ENCODE measurements at regions not wholly inside any gene's neighbourhood (a gene's known extent, or its start where the extent isn't known, plus 50 kb on each side); places are given as distances from the start of the nearest gene placed in this dataset.

- TF ChIP-seq CTCF (IDR thresholded peaks at IDR 0.05) = no peak
These were observed 368.2 kb upstream of the SULF2 start for GRCh38 chr20:48153523-48153922.

GRCh38 chr20:48153103-48153502 is 367.8 kb upstream of the SULF2 start:
- no peak for TF ChIP-seq CTCF (IDR thresholded peaks at IDR 0.05)

DNA sequence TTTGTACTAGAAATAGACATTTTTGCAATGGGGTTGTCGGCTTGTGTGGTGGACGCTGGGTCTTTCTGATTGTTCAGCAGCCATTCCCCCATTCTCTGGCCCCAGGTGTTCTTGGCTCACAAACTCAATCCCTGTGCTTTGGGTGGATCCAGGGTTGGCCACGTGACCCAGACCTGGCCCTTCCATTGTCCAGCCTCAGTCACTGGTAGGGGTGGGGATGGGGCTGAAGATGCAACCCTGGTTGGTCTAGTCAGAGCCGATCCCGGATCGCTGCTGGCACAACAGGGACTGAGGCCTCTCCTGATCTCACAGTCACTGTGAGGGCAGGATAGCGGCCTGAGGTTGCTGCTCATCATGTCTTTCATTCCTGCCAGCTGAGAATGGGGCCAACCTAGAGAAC is 365.3 kb upstream of the SULF2 start:
- no peak for TF ChIP-seq CTCF (IDR thresholded peaks at IDR 0.05)

- TF ChIP-seq CTCF (IDR thresholded peaks at IDR 0.05) = no peak
These were observed 364.6 kb upstream of the SULF2 start for GRCh38 chr20:48149902-48150301.

DNA sequence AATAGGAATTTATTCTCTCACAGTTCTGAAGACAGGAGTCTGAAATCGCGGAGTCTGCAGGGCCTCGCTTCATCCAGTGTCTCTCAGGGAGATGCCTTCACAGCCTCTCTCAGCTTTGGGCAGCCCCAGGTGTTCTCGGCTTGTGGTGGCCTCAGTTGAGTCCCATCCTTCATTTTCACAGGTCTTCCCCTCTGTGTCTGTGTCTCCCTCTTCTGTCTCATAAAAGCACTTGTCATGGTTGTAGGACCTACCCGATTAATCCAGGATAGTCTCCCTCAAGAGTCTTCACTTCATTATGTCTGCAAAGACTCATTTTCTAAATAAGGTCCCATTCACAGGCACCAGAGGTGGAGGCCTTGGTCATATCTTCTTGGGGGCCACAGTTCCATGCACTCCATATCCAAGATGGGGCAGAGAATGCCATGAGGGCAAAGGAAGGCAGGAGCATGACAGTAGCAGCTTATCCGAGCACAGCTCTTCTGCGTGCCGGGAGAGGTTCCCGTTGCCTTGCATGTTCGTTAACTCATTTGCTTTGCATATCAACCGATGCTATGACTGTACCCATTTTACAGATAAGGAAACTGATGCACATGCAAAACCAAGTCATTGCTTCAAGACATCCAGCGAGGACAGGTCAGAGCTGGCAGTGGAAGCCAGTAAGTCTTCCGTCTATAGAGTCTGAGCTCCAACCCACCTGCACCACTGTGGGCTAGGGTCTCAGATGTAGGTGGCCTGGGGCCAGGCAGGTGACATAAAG is 363.8 kb upstream of the SULF2 start:
- no peak for TF ChIP-seq CTCF (IDR thresholded peaks at IDR 0.05)

GRCh38 chr20:48148020-48148419 is 362.7 kb upstream of the SULF2 start:
- TF ChIP-seq CTCF (IDR thresholded peaks at IDR 0.05) = no peak

- TF ChIP-seq CTCF (IDR thresholded peaks at IDR 0.05) = no peak
These were observed 362.0 kb upstream of the SULF2 start for GRCh38 chr20:48147311-48147710.

DNA sequence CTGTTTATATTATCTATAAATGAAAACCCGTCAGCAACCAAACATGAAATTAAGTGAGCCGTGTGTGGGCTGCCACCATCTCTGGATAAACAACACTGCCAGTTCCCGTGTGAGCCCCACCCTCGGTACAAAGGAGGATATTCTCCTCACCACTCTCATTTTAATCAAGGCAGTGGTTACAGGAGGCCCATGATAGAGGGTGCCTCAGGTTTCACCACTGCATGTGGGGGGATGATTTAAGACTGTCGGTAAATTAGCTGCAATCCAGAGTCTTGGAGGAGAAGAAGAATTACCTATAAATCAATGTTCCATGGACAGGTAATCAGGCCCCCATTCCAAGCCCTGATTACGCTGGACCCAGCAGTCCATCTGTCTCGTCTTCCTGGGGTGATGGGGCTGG is 361.6 kb upstream of the SULF2 start:
- no peak for TF ChIP-seq CTCF (IDR thresholded peaks at IDR 0.05)
